A549 (cell line): ENCODE measurements at regions not wholly inside any gene's neighbourhood (a gene's known extent, or its start where the extent isn't known, plus 50 kb on each side); places are given as distances from the start of the nearest gene placed in this dataset.

Source experiments
- ATAC-seq, 2 experiments: fragments of 200-7000 bp in 1 of 2; fragments of >200 bp in 1 of 2; cut with Nextera tagmentation in 1 of 2; cut with Tn5 transposase in 1 of 2; 3 replicates each; pipeline versions ENCODE4 v1.8.0 to v1.9.1; 2018 to 2020; ENCODE audit warnings: mild to moderate bottlenecking in 1 of 2, moderate library complexity in 1 of 2
- CTCF ChIA-PET: fragments of 300-600 bp; sonication (Branson Sonifier 250); formaldehyde crosslinking; extraction: SDS; loops from one replicate; lab custom pipeline; 2021; ENCODE audit warnings: antibody characterized with exemption, inconsistent platforms; lab: Yijun Ruan, JAX
- POLR2A ChIA-PET: fragments of 350-600 bp; formaldehyde crosslinking; extraction: SDS; loops from one replicate; lab custom pipeline; 2021; ENCODE audit warnings: antibody characterized with exemption, inconsistent platforms; lab: Yijun Ruan, JAX
- DNase-seq, 2 experiments: peaks; one replicate each; pipeline versions ENCODE4 v3.0.0 to v3.0.0-alpha.2; 2011 to 2016; ENCODE audit warnings: low read depth in 1 of 2, low spot score in 1 of 2
- FAIRE-seq: peaks from 2 replicates; lab custom pipeline; 2011; peaks lifted over from hg19 to GRCh38; lab: Jason Lieb, UNC
- H3K27ac ChIP-seq, 2 experiments: fragments of >200 bp; sonication (Bioruptor Twin); formaldehyde crosslinking; 3 replicates each; pipeline ENCODE4 v1.5.1; 2016 to 2017
- H3K4me1 ChIP-seq: fragments of >200 bp; sonication (Bioruptor Twin); formaldehyde crosslinking; 3 replicates; pipeline ENCODE4 v1.6.1; 2016
- H3K4me2 ChIP-seq: fragments of >200 bp; sonication (Bioruptor Twin); formaldehyde crosslinking; 3 replicates; pipeline ENCODE4 v1.6.1; 2016
- H3K4me3 ChIP-seq: fragments of >200 bp; sonication (Bioruptor Twin); formaldehyde crosslinking; 3 replicates; pipeline ENCODE4 v1.5.1; 2016
- H3K9me3 ChIP-seq: fragments of >200 bp; sonication (Bioruptor Twin); formaldehyde crosslinking; 3 replicates; pipeline ENCODE4 v1.6.1; 2016
- ATOH8 ChIP-seq: fragments of 250-450 bp; sonication (Bioruptor Pico); IDR thresholded peaks from 2 replicates; pipeline ENCODE4 v1.5.0; 2020; ENCODE audit warnings: low read depth, mild to moderate bottlenecking, moderate library complexity
- BHLHE40 ChIP-seq: IDR thresholded peaks from 2 replicates; pipeline ENCODE4 v1.6.1; 2012; ENCODE audit warnings: low read depth, low read length, inconsistent platforms
- CBX2 ChIP-seq: fragments of 200-600 bp; sonication (generic); IDR thresholded peaks from 2 replicates; pipeline ENCODE4 v1.6.1; 2016; ENCODE audit warnings: low read depth, mild to moderate bottlenecking, borderline replicate concordance
- CBX8 ChIP-seq: fragments of 200-600 bp; sonication (generic); IDR thresholded peaks from 2 replicates; pipeline ENCODE4 v1.6.1; 2016
- EHMT2 ChIP-seq: fragments of 200-600 bp; sonication (generic); IDR thresholded peaks from 2 replicates; pipeline ENCODE4 v1.6.1; 2016; ENCODE audit warnings: antibody characterized with exemption, low read depth, mild to moderate bottlenecking, moderate library complexity
- EP300 ChIP-seq, 2 experiments: fragments of >200 bp; sonication (Bioruptor Twin); formaldehyde crosslinking; IDR thresholded peaks; 2 replicates in 1 of 2; 3 replicates in 1 of 2; pipeline ENCODE4 v1.6.1; 2016 to 2017
- ESRRA ChIP-seq: fragments of 150-350 bp; IDR thresholded peaks from 2 replicates; pipeline ENCODE4 v1.6.1; 2014; ENCODE audit warnings: mild to moderate bottlenecking, low read length, borderline replicate concordance
- GATA3 ChIP-seq: IDR thresholded peaks from 2 replicates; pipeline ENCODE4 v1.6.1; 2012; ENCODE audit warnings: borderline replicate concordance
- HES2 ChIP-seq: fragments of >200 bp; sonication (Bioruptor Twin); formaldehyde crosslinking; IDR thresholded peaks from 2 replicates; pipeline ENCODE4 v1.6.1; 2016
- HEYL ChIP-seq: fragments of 250-450 bp; sonication (Bioruptor Pico); IDR thresholded peaks from 2 replicates; pipeline ENCODE4 v1.8.0; 2021; ENCODE audit warnings: mild to moderate bottlenecking, moderate library complexity
- HOXB5 ChIP-seq: fragments of 250-450 bp; sonication (Bioruptor Pico); IDR thresholded peaks from 2 replicates; pipeline ENCODE4 v1.5.0; 2020; ENCODE audit warnings: mild to moderate bottlenecking, moderate library complexity
- JUN ChIP-seq, 2 experiments: fragments of >200 bp; sonication (Bioruptor Twin); formaldehyde crosslinking; IDR thresholded peaks; 2 replicates in 1 of 2; 3 replicates in 1 of 2; pipeline ENCODE4 v1.6.1; 2016 to 2017
- JUNB ChIP-seq: fragments of >200 bp; sonication (Bioruptor Twin); formaldehyde crosslinking; IDR thresholded peaks from 2 replicates; pipeline ENCODE4 v1.6.1; 2016
- KDM1A ChIP-seq: fragments of 200-600 bp; sonication (generic); IDR thresholded peaks from 2 replicates; pipeline ENCODE4 v1.6.1; 2016; ENCODE audit warnings: low read depth, mild to moderate bottlenecking
- KDM5A ChIP-seq: fragments of 200-600 bp; sonication (generic); IDR thresholded peaks from 2 replicates; pipeline ENCODE4 v1.6.1; 2016; ENCODE audit warnings: antibody characterized with exemption, mild to moderate bottlenecking
- MAZ ChIP-seq: fragments of 150-350 bp; IDR thresholded peaks from 2 replicates; pipeline ENCODE4 v1.6.1; 2014; ENCODE audit warnings: antibody characterized with exemption, low read depth, low read length, borderline replicate concordance
- NFE2L2 ChIP-seq: fragments of 150-350 bp; conservative IDR thresholded peaks from 2 replicates; pipeline ENCODE4 v1.6.1; 2014; ENCODE audit warnings: low read length
- NR3C1 ChIP-seq: fragments of >200 bp; sonication (Bioruptor Twin); formaldehyde crosslinking; IDR thresholded peaks from 3 replicates; pipeline ENCODE4 v1.6.1; 2017
- POLR2A ChIP-seq: IDR thresholded peaks from 2 replicates; pipeline ENCODE4 v1.6.1; 2012; ENCODE audit warnings: mild to moderate bottlenecking, low read length
- POLR2AphosphoS2 ChIP-seq: conservative IDR thresholded peaks from 2 replicates; pipeline ENCODE4 v1.6.1; 2012; ENCODE audit warnings: low read length, improper control_type of control experiment, inconsistent platforms
- RARB ChIP-seq: fragments of 250-450 bp; sonication (Bioruptor Pico); IDR thresholded peaks from 2 replicates; pipeline ENCODE4 v1.8.0; 2021; ENCODE audit warnings: mild to moderate bottlenecking, moderate library complexity
- REST ChIP-seq: fragments of 200-600 bp; sonication (generic); IDR thresholded peaks from 2 replicates; pipeline ENCODE4 v1.6.1; 2016; ENCODE audit warnings: antibody characterized with exemption, mild to moderate bottlenecking, moderate library complexity
- RNF2 ChIP-seq: fragments of 200-600 bp; sonication (generic); IDR thresholded peaks from 2 replicates; pipeline ENCODE4 v1.6.1; 2016; ENCODE audit warnings: low read depth, mild to moderate bottlenecking, antibody characterized with exemption, moderate library complexity, borderline replicate concordance
- SMC3 ChIP-seq: fragments of >200 bp; sonication (Bioruptor Twin); formaldehyde crosslinking; IDR thresholded peaks from 3 replicates; pipeline ENCODE4 v1.6.1; 2018; ENCODE audit warnings: inconsistent platforms
- SREBF2 ChIP-seq: fragments of 450-650 bp; IDR thresholded peaks from 2 replicates; pipeline ENCODE4 v1.6.1; 2014; ENCODE audit warnings: mild to moderate bottlenecking, moderate library complexity
- ZFP36 ChIP-seq: fragments of 450-650 bp; IDR thresholded peaks from 2 replicates; pipeline ENCODE4 v1.6.1; 2014; ENCODE audit warnings: borderline replicate concordance; ENCODE audit not compliant: partially characterized antibody
- ZNF302 ChIP-seq: fragments of 250-450 bp; sonication (Bioruptor Pico); IDR thresholded peaks from 2 replicates; pipeline ENCODE4 v1.9.0; 2021; ENCODE audit warnings: inconsistent platforms, mild to moderate bottlenecking, moderate library complexity
- ZSCAN20 ChIP-seq: fragments of 250-450 bp; sonication (Bioruptor Pico); IDR thresholded peaks from 2 replicates; pipeline ENCODE4 v1.8.0; 2022; ENCODE audit warnings: mild to moderate bottlenecking, moderate library complexity
- WGBS: methylation state at CpG from one replicate; pipeline ENCODE4 v1.1.6; 2017; ENCODE audit errors: missing lambda C conversion rate; 5-methylcytosine and 5-hydroxymethylcytosine counted together

- 80% methylated on average over 3 of the region's 3 CpGs for WGBS
- DNase-seq (no peak), ATAC-seq (no peak), FAIRE-seq (no peak)
- H3K4me1 ChIP-seq = no peaks in the 10 kb centered on the region
- H3K4me2 ChIP-seq = no peak overlapping the region
- no peak for TF ChIP-seq REST
- TF ChIP-seq NFE2L2 = no peak
- TF ChIP-seq SMC3 = no peak
- no peak for TF ChIP-seq MAZ
- TF ChIP-seq BHLHE40 = no peak
- no peak overlapping the region for H3K4me3 ChIP-seq
- H3K27ac ChIP-seq = no peak overlapping the region
- ChIA-PET POLR2A (no interaction called here), CTCF (interaction anchor here (0.6 kb wide), 1 partner anchor 11 kb away, joined by 3 read pairs; no protein-coding TSS in a partner anchor)
- H3K9me3 ChIP-seq = no peaks in the 10 kb centered on the region
These were observed 445.7 kb upstream of the MAF start for GRCh38 chr16:80046261-80046660.

GRCh38 chr16:80045861-80046260, 445.3 kb upstream of the MAF start:
- 80% methylated on average over 8 of the region's 8 CpGs for WGBS
- FAIRE-seq (no peak), ATAC-seq (no peak), DNase-seq (no peak)
- ChIA-PET CTCF (no interaction called here), POLR2A (no interaction called here)
- Histone ChIP-seq H3K4me1 (peaks cover 1% of the 10 kb centered on the region; the same call in 1 of the 3 replicates), H3K27ac (no peak overlapping the region), H3K9me3 (no peaks in the 10 kb centered on the region), H3K4me2 (no peak overlapping the region), H3K4me3 (no peak overlapping the region)
- TF ChIP-seq ZSCAN20 (CRISPR knock-in tag) (no peak), POLR2A (no peak), EP300 (IDR thresholded peaks at IDR 0.05) (no peak), GATA3 (no peak), RARB (CRISPR knock-in tag) (no peak), ZNF302 (CRISPR knock-in tag) (no peak), EHMT2 (no peak), SREBF2 (no peak)

- Histone ChIP-seq H3K4me3 (no peak overlapping the region), H3K27ac (no peak overlapping the region; a peak in 1 of 6 replicates)
These were observed 440.9 kb upstream of the MAF start for GRCh38 chr16:80041410-80041809.

More at GRCh38 chr16:80041410-80041809, 440.9 kb upstream of the MAF start:
- WGBS = 83% methylated on average over 2 of the region's 2 CpGs
- FAIRE-seq = no peak
- Histone ChIP-seq H3K4me2 (no peak overlapping the region), H3K9me3 (no peaks in the 10 kb centered on the region), H3K4me1 (peaks cover 11% of the 10 kb centered on the region; the same call in 2 of the 3 replicates)
- TF ChIP-seq JUNB = no peak
- no peak for TF ChIP-seq HES2
- no peak for TF ChIP-seq ZFP36
- no peak for TF ChIP-seq EP300 (IDR thresholded peaks at IDR 0.05)
- TF ChIP-seq KDM1A = no peak
- no peak for TF ChIP-seq ATOH8 (CRISPR knock-in tag)
- TF ChIP-seq ESRRA = no peak
- TF ChIP-seq CBX8 = no peak
- TF ChIP-seq RARB (CRISPR knock-in tag) = no peak
- no peak for TF ChIP-seq POLR2AphosphoS2
- no peak for TF ChIP-seq HEYL (CRISPR knock-in tag)
- TF ChIP-seq JUN (IDR thresholded peaks at IDR 0.05) = no peak
- TF ChIP-seq RNF2 = no peak
- no peak for TF ChIP-seq ZNF302 (CRISPR knock-in tag)
- no peak for TF ChIP-seq BHLHE40
- no peak for TF ChIP-seq CBX2
- no peak for TF ChIP-seq HOXB5 (CRISPR knock-in tag)
- no peak for TF ChIP-seq NR3C1
- no peak for TF ChIP-seq KDM5A
- POLR2A ChIA-PET = no interaction called here
- no peak for DNase-seq
- ATAC-seq = no peak
- CTCF ChIA-PET = no interaction called here
